GM23338 (cell line): ENCODE measurements at regions not wholly inside any gene's neighbourhood (a gene's known extent, or its start where the extent isn't known, plus 50 kb on each side); places are given as distances from the start of the nearest gene placed in this dataset.

Experiments used
- CTCF ChIP-seq, 2 experiments: fragments of 200-600 bp in 1 of 2; sonication (generic) in 1 of 2; conservative IDR thresholded peaks; 2 replicates each; pipeline versions ENCODE4 v1.5.1 to v1.6.1; 2016 to 2017; ENCODE audit warnings: antibody characterized with exemption in 2 of 2, low read depth in 2 of 2, mild to moderate bottlenecking in 2 of 2, moderate library complexity in 1 of 2
- ETS1 ChIP-seq: IDR thresholded peaks from 2 replicates; pipeline ENCODE4 v1.6.1; 2016; ENCODE audit warnings: antibody characterized with exemption
- POLR2AphosphoS5 ChIP-seq: IDR thresholded peaks from 2 replicates; pipeline ENCODE4 v1.6.1; 2016; ENCODE audit warnings: antibody characterized with exemption, low read depth
- STAT1 ChIP-seq: IDR thresholded peaks from one replicate; pipeline ENCODE4 v1.6.1; 2016; ENCODE audit warnings: antibody characterized with exemption; ENCODE audit not compliant: unreplicated experiment

- no peak for TF ChIP-seq POLR2AphosphoS5
- TF ChIP-seq CTCF (conservative IDR thresholded peaks at IDR 0.05; ENCODE audit: low read depth in 2 of 2): no peak
- TF ChIP-seq STAT1: no peak
- TF ChIP-seq ETS1: no peak
Observed at GRCh38 chrX:79530310-79531108, 163.4 kb upstream of the ITM2A start.
